Ectodermal cell (in vitro differentiated cells): ENCODE measurements at regions not wholly inside any gene's neighbourhood (a gene's known extent, or its start where the extent isn't known, plus 50 kb on each side); places are given as distances from the start of the nearest gene placed in this dataset.
"Not testable (repeated sequence)": the region's sequence is repeated elsewhere in the genome, so short reads cannot be mapped to it uniquely, and the experiment has no call there.

Experiments used
- H3K27ac ChIP-seq: 2 replicates; pipeline ENCODE4 v1.7.0; 2013; ENCODE audit warnings: mild to moderate bottlenecking, low read depth, low read length; ENCODE audit not compliant: insufficient read depth, poor library complexity, severe bottlenecking
- H3K27me3 ChIP-seq: 2 replicates; pipeline ENCODE4 v1.7.0; 2013; ENCODE audit warnings: mild to moderate bottlenecking, low read length; ENCODE audit not compliant: insufficient read depth, control insufficient read depth, poor library complexity, severe bottlenecking
- H3K36me3 ChIP-seq: one replicate; pipeline ENCODE4 v1.7.0; 2013; ENCODE audit warnings: low read length; ENCODE audit not compliant: control insufficient read depth, insufficient read depth
- H3K4me1 ChIP-seq: one replicate; pipeline ENCODE4 v1.7.0; 2013; ENCODE audit warnings: low read length; ENCODE audit not compliant: control insufficient read depth, insufficient read depth
- H3K4me3 ChIP-seq: 2 replicates; pipeline ENCODE4 v1.7.0; 2013; ENCODE audit warnings: low read depth, low read length, control low read depth; ENCODE audit not compliant: insufficient read depth
- H3K9me3 ChIP-seq: 2 replicates; pipeline ENCODE4 v1.7.0; 2013; ENCODE audit warnings: mild to moderate bottlenecking, low read length, moderate library complexity; ENCODE audit not compliant: control insufficient read depth
- WGBS, 2 experiments: methylation state at CpG; one replicate each; pipeline ENCODE4 v1.1.7; 2013; ENCODE audit warnings: missing lambda C conversion rate in 2 of 2; 5-methylcytosine and 5-hydroxymethylcytosine counted together

GRCh38 chr13:81106348-81106747 lies 765.4 kb upstream of the SPRY2 start:
- no peaks in the 10 kb centered on the region for H3K9me3 ChIP-seq
- no peaks in the 10 kb centered on the region for H3K27me3 ChIP-seq
- no peaks in the 10 kb centered on the region for H3K36me3 ChIP-seq
- H3K4me1 ChIP-seq, result no peaks in the 10 kb centered on the region
- no peak overlapping the region for H3K4me3 ChIP-seq
- no peak overlapping the region for H3K27ac ChIP-seq
- WGBS, 2 experiments, result 91 to 92% methylated on average over 7 of the region's 7 CpGs

- H3K4me1 ChIP-seq, result no peaks in the 10 kb centered on the region
- no peaks in the 10 kb centered on the region for H3K36me3 ChIP-seq
- H3K9me3 ChIP-seq, result no peaks in the 10 kb centered on the region
- H3K27ac ChIP-seq, result no peak overlapping the region
- no peak overlapping the region for H3K4me3 ChIP-seq
- 83 to 100% methylated on average over 1 of the region's 1 CpG for WGBS, 2 experiments
- no peaks in the 10 kb centered on the region for H3K27me3 ChIP-seq
Observed at GRCh38 chr13:81104035-81104715, 763.2 kb upstream of the SPRY2 start.

- H3K9me3 ChIP-seq, H3K4me3 ChIP-seq, H3K36me3 ChIP-seq, H3K4me1 ChIP-seq, H3K27ac ChIP-seq, H3K27me3 ChIP-seq: not testable (repeated sequence)
- WGBS, 2 experiments, result 92 to 94% methylated on average over 24 to 25 of the region's 27 CpGs
Observed at GRCh38 chr13:81102066-81102465, 761.1 kb upstream of the SPRY2 start.

- Histone ChIP-seq H3K9me3 (no peaks in the 10 kb centered on the region), H3K4me3 (no peak overlapping the region), H3K36me3 (no peaks in the 10 kb centered on the region), H3K4me1 (no peaks in the 10 kb centered on the region), H3K27ac (no peak overlapping the region), H3K27me3 (no peaks in the 10 kb centered on the region)
- WGBS, 2 experiments, result 95 to 98% methylated on average over 3 to 4 of the region's 4 CpGs
Observed at GRCh38 chr13:81089371-81090157, 748.6 kb upstream of the SPRY2 start.

- H3K9me3 ChIP-seq, result no peaks in the 10 kb centered on the region
- H3K27ac ChIP-seq, result no peak overlapping the region
- H3K27me3 ChIP-seq, result no peaks in the 10 kb centered on the region
- H3K4me1 ChIP-seq, result no peaks in the 10 kb centered on the region
- H3K4me3 ChIP-seq, result no peak overlapping the region
- WGBS, 2 experiments, result no CpG with 5 or more reads among the region's 2 CpGs
- H3K36me3 ChIP-seq, result no peaks in the 10 kb centered on the region
Observed at GRCh38 chr13:81080911-81081454, 740.1 kb upstream of the SPRY2 start.

- Histone ChIP-seq H3K27ac (no peak overlapping the region), H3K36me3 (no peaks in the 10 kb centered on the region), H3K27me3 (no peaks in the 10 kb centered on the region), H3K9me3 (no peaks in the 10 kb centered on the region), H3K4me3 (no peak overlapping the region), H3K4me1 (no peaks in the 10 kb centered on the region)
Observed at GRCh38 chr13:81078048-81078447, 737.1 kb upstream of the SPRY2 start.

- not testable (repeated sequence) for H3K4me3 ChIP-seq, H3K9me3 ChIP-seq, H3K27me3 ChIP-seq, H3K4me1 ChIP-seq, H3K36me3 ChIP-seq, H3K27ac ChIP-seq
- 89 to 95% methylated on average over 18 of the region's 18 CpGs for WGBS, 2 experiments
Observed at GRCh38 chr13:81069822-81070221, 728.9 kb upstream of the SPRY2 start.

GRCh38 chr13:81058916-81059290 lies 718.0 kb upstream of the SPRY2 start:
- 85 to 90% methylated on average over 1 of the region's 1 CpG for WGBS, 2 experiments
- H3K9me3 ChIP-seq, result no peaks in the 10 kb centered on the region

GRCh38 chr13:81058211-81058915 lies 717.4 kb upstream of the SPRY2 start:
- Histone ChIP-seq H3K36me3 (no peaks in the 10 kb centered on the region), H3K4me3 (no peak overlapping the region), H3K27me3 (no peaks in the 10 kb centered on the region), H3K4me1 (no peaks in the 10 kb centered on the region), H3K9me3 (no peaks in the 10 kb centered on the region), H3K27ac (no peak overlapping the region)
- whole genome bisulfite sequencing, 2 experiments, result 92 to 96% methylated on average over 1 to 3 of the region's 3 CpGs

More at GRCh38 chr13:81058916-81059290, 718.0 kb upstream of the SPRY2 start:
- Histone ChIP-seq H3K4me3 (no peak overlapping the region), H3K27me3 (no peaks in the 10 kb centered on the region), H3K4me1 (no peaks in the 10 kb centered on the region), H3K36me3 (no peaks in the 10 kb centered on the region), H3K27ac (no peak overlapping the region)

- no peaks in the 10 kb centered on the region for H3K36me3 ChIP-seq
- H3K27me3 ChIP-seq, result no peaks in the 10 kb centered on the region
- no peaks in the 10 kb centered on the region for H3K9me3 ChIP-seq
- H3K27ac ChIP-seq, result no peak overlapping the region
- no peaks in the 10 kb centered on the region for H3K4me1 ChIP-seq
- no peak overlapping the region for H3K4me3 ChIP-seq
Observed at GRCh38 chr13:81051873-81052272, 710.9 kb upstream of the SPRY2 start.
